ENCODE measurements at regions not wholly inside any gene's neighbourhood (a gene's known extent, or its start where the extent isn't known, plus 50 kb on each side); places are given as distances from the start of the nearest gene placed in this dataset.

DNA sequence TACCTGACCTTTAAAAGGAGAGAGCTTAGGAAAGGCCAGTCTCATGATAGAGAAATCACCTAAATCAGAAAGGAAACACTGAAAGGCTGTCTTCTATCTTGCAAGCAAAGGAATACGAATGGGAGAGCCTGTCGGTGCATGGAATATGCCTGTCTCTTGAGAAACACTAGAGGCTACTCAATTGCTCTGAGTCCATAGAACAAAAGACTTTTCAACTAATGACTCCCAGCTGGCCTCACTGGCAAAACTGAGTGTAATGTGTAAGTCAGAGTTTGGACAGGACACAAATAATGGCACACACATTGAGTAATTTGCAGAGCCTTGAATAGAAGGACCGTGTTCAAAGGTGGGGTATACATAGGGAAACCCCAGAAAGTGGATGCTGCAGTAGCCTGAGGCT lies 171.0 kb upstream of the ARHGAP20 start:
- Histone ChIP-seq H3K4me1 (ENCODE audit: control insufficient read depth in 3 of 3, insufficient read depth in 3 of 3, low read length in 3 of 3) (peaks cover 0 to 7% (median 6%) of the 10 kb centered on the region in 3 donors), H3K27me3 (ENCODE audit: control insufficient read depth in 3 of 3, insufficient read depth in 3 of 3, low read length in 3 of 3) (no peaks in the 10 kb centered on the region), H3K36me3 (ENCODE audit: control insufficient read depth in 3 of 3, insufficient read depth in 3 of 3, low read length in 3 of 3) (no peaks in the 10 kb centered on the region), H3K9me3 (ENCODE audit: control insufficient read depth in 3 of 3, low read length in 3 of 3) (no peaks in the 10 kb centered on the region), H3K9ac (ENCODE audit: low read depth in 1 of 3, low read length in 3 of 3) (no peak overlapping the region), H3K27ac (ENCODE audit: low read depth, low read length) (no peak overlapping the region), H3K4me3 (ENCODE audit: low read length in 3 of 3) (no peak overlapping the region)

DNA sequence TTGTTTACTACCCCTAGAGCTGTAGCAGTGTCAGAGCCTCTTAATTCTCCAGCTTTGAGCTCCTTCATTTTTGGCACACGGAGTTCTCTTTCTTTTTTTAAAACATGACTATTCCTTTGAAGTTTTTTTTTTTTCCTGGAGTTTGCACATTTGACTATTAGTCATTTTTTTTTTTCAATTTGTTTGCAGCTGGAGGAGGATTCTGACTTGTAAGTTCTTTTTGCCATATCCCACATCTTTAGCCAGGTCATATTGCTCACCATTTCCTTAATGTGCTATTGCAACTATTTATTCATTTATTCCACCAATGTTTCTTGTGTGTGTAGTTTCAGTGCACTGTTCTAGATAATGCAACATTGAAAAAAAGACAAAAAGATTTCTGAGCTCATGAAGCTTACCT lies 166.3 kb upstream of the ARHGAP20 start:
- no peaks in the 10 kb centered on the region for H3K27me3 ChIP-seq (ENCODE audit: control insufficient read depth in 3 of 3, insufficient read depth in 3 of 3, low read length in 3 of 3)
- no peaks in the 10 kb centered on the region for H3K9me3 ChIP-seq (ENCODE audit: control insufficient read depth in 3 of 3, low read length in 3 of 3)
- H3K9ac ChIP-seq (ENCODE audit: low read depth in 1 of 3, low read length in 3 of 3): no peak overlapping the region
- no peaks in the 10 kb centered on the region for H3K36me3 ChIP-seq (ENCODE audit: control insufficient read depth in 3 of 3, insufficient read depth in 3 of 3, low read length in 3 of 3)
- H3K27ac ChIP-seq (ENCODE audit: low read depth, low read length): no peak overlapping the region
- no peaks in the 10 kb centered on the region for H3K4me1 ChIP-seq (ENCODE audit: control insufficient read depth in 3 of 3, insufficient read depth in 3 of 3, low read length in 3 of 3)
- H3K4me3 ChIP-seq (ENCODE audit: low read length in 3 of 3): no peak overlapping the region

DNA sequence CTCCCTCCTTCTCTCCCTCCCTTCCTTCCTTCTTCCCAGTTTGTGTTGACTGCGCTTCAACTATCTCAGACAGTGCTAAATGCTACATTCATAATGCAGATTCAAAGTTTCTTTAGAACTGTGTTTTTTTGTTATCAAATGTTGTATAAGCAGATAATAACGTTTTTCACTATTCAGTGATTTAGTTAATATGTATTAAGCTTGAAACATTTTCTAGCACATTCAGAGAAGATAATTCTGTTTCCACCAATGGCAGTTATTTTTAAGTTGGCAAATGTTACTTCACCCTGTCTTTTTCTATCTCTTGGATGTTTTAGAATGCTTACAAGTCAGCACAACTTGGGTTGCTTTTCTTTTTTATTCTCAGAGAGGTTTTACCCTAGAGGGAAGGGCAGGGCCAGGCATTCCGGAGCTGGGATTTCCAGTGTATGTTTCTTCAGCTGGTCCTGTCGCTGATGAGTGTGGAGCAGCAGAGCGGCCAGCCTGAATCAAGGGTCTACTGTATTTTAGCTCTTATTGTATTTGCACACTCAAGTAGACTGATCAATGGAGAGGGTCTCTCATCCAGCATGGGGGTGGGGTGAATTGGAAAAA lies 162.3 kb upstream of the ARHGAP20 start:
- H3K9me3 ChIP-seq (ENCODE audit: control insufficient read depth in 3 of 3, low read length in 3 of 3): no peaks in the 10 kb centered on the region
- H3K4me3 ChIP-seq (ENCODE audit: low read length in 3 of 3): no peak overlapping the region
- H3K27me3 ChIP-seq (ENCODE audit: control insufficient read depth in 3 of 3, insufficient read depth in 3 of 3, low read length in 3 of 3): no peaks in the 10 kb centered on the region
- no peaks in the 10 kb centered on the region for H3K4me1 ChIP-seq (ENCODE audit: control insufficient read depth in 3 of 3, insufficient read depth in 3 of 3, low read length in 3 of 3)
- H3K9ac ChIP-seq (ENCODE audit: low read depth in 1 of 3, low read length in 3 of 3): no peak overlapping the region
- H3K36me3 ChIP-seq (ENCODE audit: control insufficient read depth in 3 of 3, insufficient read depth in 3 of 3, low read length in 3 of 3): no peaks in the 10 kb centered on the region
- no peak overlapping the region for H3K27ac ChIP-seq (ENCODE audit: low read depth, low read length)

DNA sequence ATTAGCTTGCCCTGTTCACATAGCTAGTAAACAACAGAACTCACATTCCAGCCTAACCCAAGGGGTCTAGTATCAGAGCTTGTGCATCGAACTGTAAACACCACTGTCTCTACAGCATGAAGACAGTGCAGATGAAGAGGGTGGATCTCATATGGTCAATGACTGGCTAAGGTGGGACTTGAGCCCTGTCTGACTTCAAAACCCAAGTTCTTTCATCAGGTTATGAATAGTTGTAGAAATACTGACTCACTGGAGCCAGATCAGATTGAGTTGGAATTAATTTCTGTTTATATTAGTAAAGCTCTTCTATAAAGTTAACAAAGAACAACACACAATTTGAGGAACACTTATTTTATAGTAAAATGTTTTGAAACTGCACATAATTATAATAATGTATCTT lies 161.7 kb upstream of the ARHGAP20 start:
- H3K9ac ChIP-seq (ENCODE audit: low read depth in 1 of 3, low read length in 3 of 3): no peak overlapping the region
- H3K9me3 ChIP-seq (ENCODE audit: control insufficient read depth in 3 of 3, low read length in 3 of 3): no peaks in the 10 kb centered on the region
- no peaks in the 10 kb centered on the region for H3K27me3 ChIP-seq (ENCODE audit: control insufficient read depth in 3 of 3, insufficient read depth in 3 of 3, low read length in 3 of 3)
- no peaks in the 10 kb centered on the region for H3K36me3 ChIP-seq (ENCODE audit: control insufficient read depth in 3 of 3, insufficient read depth in 3 of 3, low read length in 3 of 3)
- H3K4me3 ChIP-seq (ENCODE audit: low read length in 3 of 3): no peak overlapping the region
- no peak overlapping the region for H3K27ac ChIP-seq (ENCODE audit: low read depth, low read length)
- no peaks in the 10 kb centered on the region for H3K4me1 ChIP-seq (ENCODE audit: control insufficient read depth in 3 of 3, insufficient read depth in 3 of 3, low read length in 3 of 3)

DNA sequence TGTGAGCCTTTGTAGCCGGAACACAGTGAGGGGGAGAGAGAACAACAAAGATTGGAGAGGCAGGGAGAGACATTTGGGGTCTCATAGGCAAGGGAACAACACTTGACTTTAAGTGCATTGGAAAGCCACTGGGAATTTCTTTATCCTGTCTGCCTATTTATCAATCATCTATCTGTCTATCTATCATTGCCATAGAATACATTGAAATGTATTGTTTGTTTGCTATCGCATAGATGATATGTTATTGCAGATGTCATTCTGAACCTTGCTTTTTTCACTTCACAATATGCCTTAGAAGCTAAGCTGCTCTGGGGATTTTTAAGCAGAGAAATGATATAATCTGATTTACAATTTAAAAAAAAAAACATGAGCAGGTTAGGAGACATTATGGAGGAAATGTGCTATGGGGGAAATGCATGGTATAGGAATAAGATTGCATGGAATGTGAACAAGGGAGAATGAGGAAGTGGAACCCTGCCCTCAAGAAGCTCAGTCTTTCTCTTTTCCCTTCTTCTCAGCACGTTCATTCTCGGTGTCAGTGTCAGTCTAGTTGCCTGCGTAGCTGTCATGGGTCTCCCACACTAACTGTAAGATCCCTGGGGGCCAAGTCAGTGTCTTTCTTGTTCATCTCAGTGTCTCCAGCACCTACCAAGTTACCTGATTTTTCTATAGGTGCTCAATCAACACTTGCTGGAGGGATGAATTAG lies 158.7 kb upstream of the ARHGAP20 start:
- Histone ChIP-seq H3K9ac (ENCODE audit: low read depth in 1 of 3, low read length in 3 of 3) (no peak overlapping the region), H3K27ac (ENCODE audit: low read depth, low read length) (no peak overlapping the region), H3K4me3 (ENCODE audit: low read length in 3 of 3) (no peak overlapping the region), H3K36me3 (ENCODE audit: control insufficient read depth in 3 of 3, insufficient read depth in 3 of 3, low read length in 3 of 3) (no peaks in the 10 kb centered on the region), H3K9me3 (ENCODE audit: control insufficient read depth in 3 of 3, low read length in 3 of 3) (no peaks in the 10 kb centered on the region), H3K4me1 (ENCODE audit: control insufficient read depth in 3 of 3, insufficient read depth in 3 of 3, low read length in 3 of 3) (no peaks in the 10 kb centered on the region), H3K27me3 (ENCODE audit: control insufficient read depth in 3 of 3, insufficient read depth in 3 of 3, low read length in 3 of 3) (no peaks in the 10 kb centered on the region)

DNA sequence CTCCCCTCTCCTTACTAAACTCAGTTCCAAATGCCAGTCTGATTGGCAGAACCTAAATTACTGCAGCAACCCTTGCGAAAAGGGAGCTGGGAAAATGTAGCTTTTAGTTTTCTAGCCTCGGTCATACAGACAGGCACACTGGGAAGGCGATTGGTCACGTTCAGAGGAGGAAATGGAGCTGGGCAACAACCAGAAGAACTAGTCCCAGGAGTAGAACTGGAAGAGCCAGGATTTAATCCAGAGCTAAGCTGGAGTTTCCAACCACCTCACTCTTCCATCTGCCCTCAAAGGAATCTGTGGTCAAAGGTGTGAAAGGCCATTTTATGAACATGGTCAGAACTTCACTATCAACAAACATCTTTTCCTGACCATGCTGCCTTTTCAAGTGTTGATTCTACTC lies 155.7 kb upstream of the ARHGAP20 start:
- Histone ChIP-seq H3K9ac (ENCODE audit: low read depth in 1 of 3, low read length in 3 of 3) (no peak overlapping the region), H3K4me3 (ENCODE audit: low read length in 3 of 3) (no peak overlapping the region), H3K36me3 (ENCODE audit: control insufficient read depth in 3 of 3, insufficient read depth in 3 of 3, low read length in 3 of 3) (no peaks in the 10 kb centered on the region), H3K27me3 (ENCODE audit: control insufficient read depth in 3 of 3, insufficient read depth in 3 of 3, low read length in 3 of 3) (no peaks in the 10 kb centered on the region), H3K27ac (ENCODE audit: low read depth, low read length) (no peak overlapping the region), H3K4me1 (ENCODE audit: control insufficient read depth in 3 of 3, insufficient read depth in 3 of 3, low read length in 3 of 3) (no peaks in the 10 kb centered on the region), H3K9me3 (ENCODE audit: control insufficient read depth in 3 of 3, low read length in 3 of 3) (no peaks in the 10 kb centered on the region)

DNA sequence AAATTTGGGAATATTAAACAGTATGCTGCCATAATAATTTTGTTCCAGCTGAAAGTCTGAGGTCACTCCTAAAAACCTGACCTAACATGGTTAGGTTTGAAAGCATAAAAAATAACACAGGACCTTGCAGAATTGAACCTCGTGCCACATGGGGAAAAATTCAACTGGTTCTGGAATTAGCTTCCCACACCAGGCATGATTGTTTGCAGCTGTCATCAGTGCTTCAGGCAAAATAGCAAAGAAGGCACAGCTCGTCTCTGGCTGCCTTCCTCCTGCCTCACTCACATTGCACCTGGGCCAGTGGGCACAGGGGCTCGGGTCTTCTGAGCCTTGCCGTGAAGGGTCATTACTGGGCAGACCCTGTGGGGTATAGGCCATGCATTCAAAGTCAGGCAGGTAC lies 153.8 kb upstream of the ARHGAP20 start:
- Histone ChIP-seq H3K36me3 (ENCODE audit: control insufficient read depth in 3 of 3, insufficient read depth in 3 of 3, low read length in 3 of 3) (no peaks in the 10 kb centered on the region), H3K4me1 (ENCODE audit: control insufficient read depth in 3 of 3, insufficient read depth in 3 of 3, low read length in 3 of 3) (no peaks in the 10 kb centered on the region), H3K4me3 (ENCODE audit: low read length in 3 of 3) (no peak overlapping the region), H3K9me3 (ENCODE audit: control insufficient read depth in 3 of 3, low read length in 3 of 3) (no peaks in the 10 kb centered on the region), H3K9ac (ENCODE audit: low read depth in 1 of 3, low read length in 3 of 3) (no peak overlapping the region), H3K27ac (ENCODE audit: low read depth, low read length) (no peak overlapping the region), H3K27me3 (ENCODE audit: control insufficient read depth in 3 of 3, insufficient read depth in 3 of 3, low read length in 3 of 3) (no peaks in the 10 kb centered on the region)

DNA sequence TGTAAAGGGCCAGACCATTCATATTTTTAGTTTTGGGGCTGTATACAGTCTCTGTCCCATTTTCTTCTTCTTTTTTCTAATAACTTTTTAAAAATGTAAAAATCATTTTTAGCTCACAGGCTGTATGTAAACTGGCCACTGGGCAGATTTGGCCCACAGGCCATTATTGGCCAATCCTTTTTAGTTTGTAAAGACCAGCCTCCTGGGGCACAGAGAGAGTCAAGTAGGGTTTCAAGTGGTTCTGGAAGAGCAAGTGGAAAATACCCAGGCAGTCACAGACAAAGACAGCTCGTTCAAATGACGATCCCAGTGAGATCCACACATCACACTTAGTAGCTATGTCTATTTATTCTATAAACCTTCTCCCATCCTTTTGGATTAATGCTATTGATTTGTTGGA lies 150.2 kb upstream of the ARHGAP20 start:
- Histone ChIP-seq H3K27ac (ENCODE audit: low read depth, low read length) (no peak overlapping the region), H3K4me3 (ENCODE audit: low read length in 3 of 3) (no peak overlapping the region), H3K9ac (ENCODE audit: low read depth in 1 of 3, low read length in 3 of 3) (no peak overlapping the region), H3K36me3 (ENCODE audit: control insufficient read depth in 3 of 3, insufficient read depth in 3 of 3, low read length in 3 of 3) (no peaks in the 10 kb centered on the region), H3K4me1 (ENCODE audit: control insufficient read depth in 3 of 3, insufficient read depth in 3 of 3, low read length in 3 of 3) (peaks cover 0 to 3% (median 2%) of the 10 kb centered on the region in 3 donors), H3K9me3 (ENCODE audit: control insufficient read depth in 3 of 3, low read length in 3 of 3) (no peaks in the 10 kb centered on the region), H3K27me3 (ENCODE audit: control insufficient read depth in 3 of 3, insufficient read depth in 3 of 3, low read length in 3 of 3) (no peaks in the 10 kb centered on the region)

DNA sequence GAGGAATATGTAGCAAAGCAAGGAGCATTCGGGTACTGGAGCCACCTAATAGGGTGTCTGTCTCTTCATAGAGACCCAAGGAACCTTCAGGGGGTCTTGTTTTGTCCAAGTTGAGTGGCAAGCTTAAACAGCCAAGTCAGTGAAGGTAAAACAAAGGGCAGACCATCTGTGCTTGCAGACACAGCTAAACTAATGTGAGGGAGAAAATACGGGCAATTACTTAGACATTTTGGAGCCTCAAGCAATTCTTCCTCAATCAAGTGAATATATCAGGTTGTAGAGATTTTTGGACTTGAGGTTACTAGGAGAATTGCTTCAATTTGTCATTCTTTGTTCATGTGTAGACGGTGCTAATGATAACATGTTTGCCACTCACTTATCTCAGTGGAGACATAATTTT lies 148.2 kb upstream of the ARHGAP20 start:
- Histone ChIP-seq H3K4me3 (ENCODE audit: low read length in 3 of 3) (no peak overlapping the region), H3K36me3 (ENCODE audit: control insufficient read depth in 3 of 3, insufficient read depth in 3 of 3, low read length in 3 of 3) (no peaks in the 10 kb centered on the region), H3K27me3 (ENCODE audit: control insufficient read depth in 3 of 3, insufficient read depth in 3 of 3, low read length in 3 of 3) (no peaks in the 10 kb centered on the region), H3K4me1 (ENCODE audit: control insufficient read depth in 3 of 3, insufficient read depth in 3 of 3, low read length in 3 of 3) (peaks cover 0 to 3% (median 2%) of the 10 kb centered on the region in 3 donors), H3K9me3 (ENCODE audit: control insufficient read depth in 3 of 3, low read length in 3 of 3) (no peaks in the 10 kb centered on the region), H3K27ac (ENCODE audit: low read depth, low read length) (no peak overlapping the region), H3K9ac (ENCODE audit: low read depth in 1 of 3, low read length in 3 of 3) (no peak overlapping the region)

DNA sequence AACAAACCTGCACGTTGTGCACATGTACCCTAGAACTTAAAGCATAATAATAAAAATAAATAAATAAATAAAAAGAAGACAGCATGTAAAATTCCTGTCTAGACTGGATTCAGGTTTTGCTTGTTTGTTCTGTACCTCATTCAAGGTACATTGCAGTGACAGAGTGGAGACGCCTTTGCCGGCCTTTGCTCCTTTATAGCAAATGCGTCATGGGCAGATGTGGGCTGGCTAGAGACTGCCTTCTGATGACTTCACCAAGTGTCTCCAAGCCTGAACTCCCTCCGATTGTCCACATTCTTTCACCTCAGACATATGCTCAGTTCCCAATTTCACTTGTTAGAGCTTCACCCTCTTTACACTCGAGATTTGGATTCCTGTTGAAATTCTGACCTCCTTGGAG lies 147.8 kb upstream of the ARHGAP20 start:
- Histone ChIP-seq H3K9ac (ENCODE audit: low read depth in 1 of 3, low read length in 3 of 3) (no peak overlapping the region), H3K4me3 (ENCODE audit: low read length in 3 of 3) (no peak overlapping the region), H3K4me1 (ENCODE audit: control insufficient read depth in 3 of 3, insufficient read depth in 3 of 3, low read length in 3 of 3) (peaks cover 0 to 3% (median 2%) of the 10 kb centered on the region in 3 donors), H3K27me3 (ENCODE audit: control insufficient read depth in 3 of 3, insufficient read depth in 3 of 3, low read length in 3 of 3) (no peaks in the 10 kb centered on the region), H3K36me3 (ENCODE audit: control insufficient read depth in 3 of 3, insufficient read depth in 3 of 3, low read length in 3 of 3) (no peaks in the 10 kb centered on the region), H3K9me3 (ENCODE audit: control insufficient read depth in 3 of 3, low read length in 3 of 3) (no peaks in the 10 kb centered on the region), H3K27ac (ENCODE audit: low read depth, low read length) (no peak overlapping the region)
